GM12878 (cell line): ENCODE measurements at regions not wholly inside any gene's neighbourhood (a gene's known extent, or its start where the extent isn't known, plus 50 kb on each side); places are given as distances from the start of the nearest gene placed in this dataset.

Experiments used
- ATAC-seq: fragments of 200-7000 bp; cut with Tn5 transposase; 3 replicates; pipeline ENCODE4 v1.9.1; 2020; ENCODE audit warnings: mild to moderate bottlenecking, moderate library complexity
- BruUV-seq: library from RNA; stranded (reverse); fragments of 400-500 nt; replicated peaks from 2 replicates; lab custom pipeline; 2021; lab: Mats Ljungman, UMichigan
- CTCF ChIA-PET: fragments of 300-600 bp; sonication (Branson Sonifier 250); formaldehyde crosslinking; extraction: SDS; loops from one replicate; lab custom pipeline; 2021; ENCODE audit warnings: inconsistent platforms; lab: Yijun Ruan, JAX
- POLR2A ChIA-PET: fragments of 350-600 bp; formaldehyde crosslinking; extraction: SDS; loops from one replicate; lab custom pipeline; 2021; ENCODE audit warnings: inconsistent platforms; lab: Charles Lee
- RAD21 ChIA-PET: fragments of 300-600 bp; sonication (Branson Sonifier 250); formaldehyde crosslinking; loops from one replicate; lab custom pipeline; 2023; ENCODE audit warnings: antibody characterized with exemption; ENCODE audit not compliant: unreplicated experiment; lab: Charles Lee
- SMC1A ChIA-PET: fragments of 300-600 bp; sonication (Branson Sonifier 250); formaldehyde crosslinking; loops from one replicate; lab custom pipeline; 2023; ENCODE audit not compliant: unreplicated experiment, uncharacterized antibody; lab: Charles Lee
- DNase-seq: peaks from one replicate; pipeline ENCODE4 v3.0.0-alpha.2; 2011; ENCODE audit warnings: low read depth, low spot score
- FAIRE-seq: peaks from 3 replicates; lab custom pipeline; 2011; peaks lifted over from hg19 to GRCh38; lab: Jason Lieb, UNC
- H2AFZ ChIP-seq: 2 replicates; pipeline ENCODE4 v1.6.0; 2011; ENCODE audit warnings: low read depth, low read length, control low read depth; ENCODE audit not compliant: control insufficient read depth
- H3K27ac ChIP-seq: 2 replicates; pipeline ENCODE4 v1.5.1; 2011; ENCODE audit warnings: control low read depth; ENCODE audit not compliant: control insufficient read depth, insufficient read depth
- H3K27me3 ChIP-seq, 2 experiments: replicated peaks in 1 of 2; 2 replicates each; pipeline versions ENCODE4 v1.6.0 to v1.6.1; 2011; ENCODE audit warnings: low read length in 1 of 2; ENCODE audit not compliant: control insufficient read depth in 2 of 2, insufficient read depth in 2 of 2
- H3K36me3 ChIP-seq, 2 experiments: 2 replicates each; pipeline ENCODE4 v1.5.1; 2011; ENCODE audit warnings: low read length in 1 of 2; ENCODE audit not compliant: control insufficient read depth in 2 of 2, insufficient read depth in 2 of 2
- H3K4me1 ChIP-seq: 2 replicates; pipeline ENCODE4 v1.6.1; 2011; ENCODE audit warnings: mild to moderate bottlenecking, low read length, moderate library complexity, mixed read lengths; ENCODE audit not compliant: control insufficient read depth, insufficient read depth
- H3K4me2 ChIP-seq: 2 replicates; pipeline ENCODE4 v1.6.0; 2011; ENCODE audit warnings: control low read depth; ENCODE audit not compliant: control insufficient read depth, insufficient read depth
- H3K4me3 ChIP-seq: fragments of 200-600 bp; sonication (generic); 2 replicates; pipeline ENCODE4 v1.5.1; 2016
- H3K79me2 ChIP-seq: 2 replicates; pipeline ENCODE4 v1.6.0; 2011; ENCODE audit warnings: low read length; ENCODE audit not compliant: control insufficient read depth, insufficient read depth
- H3K9ac ChIP-seq: 2 replicates; pipeline ENCODE4 v1.8.0; 2011; ENCODE audit warnings: low read length, control low read depth, mixed read lengths; ENCODE audit not compliant: control insufficient read depth, insufficient read depth
- H3K9me3 ChIP-seq: replicated peaks from 3 replicates; pipeline ENCODE4 v1.5.1; 2011; ENCODE audit warnings: mild to moderate bottlenecking, low read length; ENCODE audit not compliant: control insufficient read depth, insufficient read depth
- H4K20me1 ChIP-seq: 2 replicates; pipeline ENCODE4 v1.6.0; 2011; ENCODE audit not compliant: control insufficient read depth, insufficient read depth
- BCL11A ChIP-seq: IDR thresholded peaks from 2 replicates; pipeline ENCODE4 v1.6.1; 2011; ENCODE audit warnings: low read depth, low read length
- CBX5 ChIP-seq: sonication (generic); IDR thresholded peaks from 2 replicates; pipeline ENCODE4 v1.6.1; 2016; ENCODE audit warnings: low read depth, moderate library complexity, mild to moderate bottlenecking, inconsistent platforms
- HDAC6 ChIP-seq: fragments of 200-600 bp; sonication (generic); IDR thresholded peaks from one replicate; pipeline ENCODE4 v1.8.0; 2017; ENCODE audit warnings: antibody characterized with exemption; ENCODE audit not compliant: unreplicated experiment
- KAT2A ChIP-seq: conservative IDR thresholded peaks from 2 replicates; pipeline ENCODE4 v1.6.1; 2011; ENCODE audit warnings: low read depth, low read length; ENCODE audit not compliant: control insufficient read depth
- MYB ChIP-seq: fragments of 150-350 bp; IDR thresholded peaks from 2 replicates; pipeline ENCODE4 v1.6.1; 2014; ENCODE audit warnings: mild to moderate bottlenecking, low read depth, low read length, borderline replicate concordance
- NBN ChIP-seq: fragments of 450-650 bp; IDR thresholded peaks from 2 replicates; pipeline ENCODE4 v1.6.1; 2016
- SRF ChIP-seq, 2 experiments: IDR thresholded peaks; 2 replicates each; pipeline ENCODE4 v1.6.1; 2011; ENCODE audit warnings: low read depth in 2 of 2, low read length in 2 of 2, mild to moderate bottlenecking in 1 of 2, moderate library complexity in 1 of 2
- WGBS: methylation state at CpG from one replicate; pipeline ENCODE4 v1.1.6; 2016; ENCODE audit warnings: low lambda C conversion rate; ENCODE audit not compliant: insufficient replicate concordance, insufficient coverage; ENCODE audit errors: missing lambda C conversion rate; 5-methylcytosine and 5-hydroxymethylcytosine counted together
- in situ Hi-C: fragments of 300-500 bp; cut with MboI; formaldehyde crosslinking; loops from 9 replicates; pipeline ENCODE4 v1.14.3; 2018; ENCODE audit warnings: mixed read lengths
- intact Hi-C: fragments of 100-400 bp; cut with micrococcal nuclease; formaldehyde crosslinking; loops from one replicate; pipeline ENCODE4 v1.14.2; 2022; ENCODE audit not compliant: unreplicated experiment
- TF ChIP-seq, protein P1 (sequence below): fragments of 450-650 bp; IDR thresholded peaks from 2 replicates; pipeline ENCODE4 v1.6.1; 2016; ENCODE audit warnings: mild to moderate bottlenecking, moderate library complexity, borderline replicate concordance
- TF ChIP-seq, protein P2 (sequence below): IDR thresholded peaks from 2 replicates; pipeline ENCODE4 v1.6.1; 2011; ENCODE audit warnings: borderline replicate concordance, low read depth, mild to moderate bottlenecking, moderate library complexity, mixed read lengths, low read length; ENCODE audit not compliant: insufficient read depth; ENCODE audit errors: extremely low read length
- TF ChIP-seq, protein P3 (sequence below): IDR thresholded peaks from 2 replicates; pipeline ENCODE4 v1.6.1; 2011; ENCODE audit warnings: borderline replicate concordance, low read depth, mild to moderate bottlenecking, moderate library complexity, low read length; ENCODE audit not compliant: insufficient read depth, poor library complexity, severe bottlenecking
- TF ChIP-seq, protein P4 (sequence below): fragments of 450-650 bp; IDR thresholded peaks from 2 replicates; pipeline ENCODE4 v1.6.1; 2017; ENCODE audit warnings: mild to moderate bottlenecking
- TF ChIP-seq, protein P5 (sequence below), 3 experiments: IDR thresholded peaks in 2 of 3; conservative IDR thresholded peaks in 1 of 3; 2 replicates each; pipeline ENCODE4 v1.5.1; 2011; ENCODE audit warnings: low read depth in 3 of 3, low read length in 3 of 3, mild to moderate bottlenecking in 3 of 3, control low read depth in 2 of 3, moderate library complexity in 2 of 3, inconsistent platforms in 1 of 3, mixed read lengths in 1 of 3; ENCODE audit not compliant: control insufficient read depth in 2 of 3, insufficient read depth in 1 of 3; ENCODE audit errors: extremely low read depth in 1 of 3

DNA sequence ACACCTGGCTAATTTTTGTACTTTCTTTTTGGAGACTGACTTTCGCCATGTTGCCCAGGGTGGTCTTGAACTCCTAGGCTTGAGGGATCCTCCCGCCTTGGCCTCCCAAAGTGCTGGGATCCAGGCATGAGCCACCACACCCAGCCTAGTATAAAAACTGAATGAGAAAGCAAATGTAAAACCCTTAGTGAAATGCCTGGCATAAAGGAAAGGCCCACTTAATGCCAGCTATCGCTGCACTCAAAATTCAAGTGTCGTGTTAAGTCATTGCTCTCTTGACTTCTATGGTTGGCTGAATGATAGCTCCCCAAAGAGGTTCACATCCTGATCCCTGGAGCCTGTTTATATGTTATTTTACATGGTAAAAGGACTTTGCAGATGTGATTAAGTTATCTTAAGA lies 54.4 kb upstream of the PNRC1 start (continued):
- TF ChIP-seq, protein P1, sequence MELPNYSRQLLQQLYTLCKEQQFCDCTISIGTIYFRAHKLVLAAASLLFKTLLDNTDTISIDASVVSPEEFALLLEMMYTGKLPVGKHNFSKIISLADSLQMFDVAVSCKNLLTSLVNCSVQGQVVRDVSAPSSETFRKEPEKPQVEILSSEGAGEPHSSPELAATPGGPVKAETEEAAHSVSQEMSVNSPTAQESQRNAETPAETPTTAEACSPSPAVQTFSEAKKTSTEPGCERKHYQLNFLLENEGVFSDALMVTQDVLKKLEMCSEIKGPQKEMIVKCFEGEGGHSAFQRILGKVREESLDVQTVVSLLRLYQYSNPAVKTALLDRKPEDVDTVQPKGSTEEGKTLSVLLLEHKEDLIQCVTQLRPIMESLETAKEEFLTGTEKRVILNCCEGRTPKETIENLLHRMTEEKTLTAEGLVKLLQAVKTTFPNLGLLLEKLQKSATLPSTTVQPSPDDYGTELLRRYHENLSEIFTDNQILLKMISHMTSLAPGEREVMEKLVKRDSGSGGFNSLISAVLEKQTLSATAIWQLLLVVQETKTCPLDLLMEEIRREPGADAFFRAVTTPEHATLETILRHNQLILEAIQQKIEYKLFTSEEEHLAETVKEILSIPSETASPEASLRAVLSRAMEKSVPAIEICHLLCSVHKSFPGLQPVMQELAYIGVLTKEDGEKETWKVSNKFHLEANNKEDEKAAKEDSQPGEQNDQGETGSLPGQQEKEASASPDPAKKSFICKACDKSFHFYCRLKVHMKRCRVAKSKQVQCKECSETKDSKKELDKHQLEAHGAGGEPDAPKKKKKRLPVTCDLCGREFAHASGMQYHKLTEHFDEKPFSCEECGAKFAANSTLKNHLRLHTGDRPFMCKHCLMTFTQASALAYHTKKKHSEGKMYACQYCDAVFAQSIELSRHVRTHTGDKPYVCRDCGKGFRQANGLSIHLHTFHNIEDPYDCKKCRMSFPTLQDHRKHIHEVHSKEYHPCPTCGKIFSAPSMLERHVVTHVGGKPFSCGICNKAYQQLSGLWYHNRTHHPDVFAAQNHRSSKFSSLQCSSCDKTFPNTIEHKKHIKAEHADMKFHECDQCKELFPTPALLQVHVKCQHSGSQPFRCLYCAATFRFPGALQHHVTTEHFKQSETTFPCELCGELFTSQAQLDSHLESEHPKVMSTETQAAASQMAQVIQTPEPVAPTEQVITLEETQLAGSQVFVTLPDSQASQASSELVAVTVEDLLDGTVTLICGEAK = no peak
- no peak for TF ChIP-seq BCL11A
- TF ChIP-seq, all 136 proteins: peak for 0

DNA sequence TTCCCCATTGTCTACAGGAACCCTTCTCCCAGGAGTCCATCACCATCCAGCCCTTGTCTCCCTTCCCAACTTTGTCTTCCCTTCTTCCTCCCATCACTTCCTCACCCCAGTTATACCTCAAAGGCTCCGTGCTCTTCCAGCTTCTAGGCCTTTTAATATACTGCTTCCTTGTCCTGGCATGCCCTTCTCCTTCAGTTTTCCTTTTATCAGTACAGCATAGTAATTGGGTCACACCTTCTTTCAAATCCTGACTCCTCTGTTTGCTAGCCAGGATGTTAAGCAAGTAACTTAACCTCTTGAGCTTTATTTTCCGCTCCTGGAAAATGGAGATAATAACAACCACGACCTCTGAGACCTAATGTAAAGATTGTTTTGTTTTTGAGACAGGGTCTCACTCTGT lies 54.9 kb upstream of the PNRC1 start:
- ChIA-PET CTCF (no interaction called here), POLR2A (no interaction called here), SMC1A (no interaction called here), RAD21 (no interaction called here)
- Histone ChIP-seq H3K4me3 (no peak overlapping the region), H2AFZ (no peak overlapping the region), H3K27ac (no peak overlapping the region), H4K20me1 (no peaks in the 10 kb centered on the region), H3K4me2 (no peak overlapping the region), H3K79me2 (no peaks in the 10 kb centered on the region), H3K27me3 (no peaks in the 10 kb centered on the region), H3K36me3 (no peaks in the 10 kb centered on the region), H3K4me1 (no peaks in the 10 kb centered on the region), H3K9me3 (no peaks in the 10 kb centered on the region), H3K9ac (no peak overlapping the region)
- BruUV-seq = no TSS peak
- 22% methylated on average over 3 of the region's 3 CpGs for WGBS
- ATAC-seq (no peak), DNase-seq (no peak), FAIRE-seq (no peak)
- intact Hi-C loops (no loop called here), in situ Hi-C loops (no loop called here)
- TF ChIP-seq HDAC6 = no peak
- TF ChIP-seq SRF (IDR thresholded peaks at IDR 0.05; ENCODE audit: low read depth in 2 of 2, low read length in 2 of 2) = no peak
- TF ChIP-seq, protein P2, sequence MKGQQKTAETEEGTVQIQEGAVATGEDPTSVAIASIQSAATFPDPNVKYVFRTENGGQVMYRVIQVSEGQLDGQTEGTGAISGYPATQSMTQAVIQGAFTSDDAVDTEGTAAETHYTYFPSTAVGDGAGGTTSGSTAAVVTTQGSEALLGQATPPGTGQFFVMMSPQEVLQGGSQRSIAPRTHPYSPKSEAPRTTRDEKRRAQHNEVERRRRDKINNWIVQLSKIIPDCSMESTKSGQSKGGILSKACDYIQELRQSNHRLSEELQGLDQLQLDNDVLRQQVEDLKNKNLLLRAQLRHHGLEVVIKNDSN = no peak
- TF ChIP-seq NBN = no peak
- TF ChIP-seq KAT2A = no peak
- TF ChIP-seq CBX5 = no peak
- TF ChIP-seq, protein P3, sequence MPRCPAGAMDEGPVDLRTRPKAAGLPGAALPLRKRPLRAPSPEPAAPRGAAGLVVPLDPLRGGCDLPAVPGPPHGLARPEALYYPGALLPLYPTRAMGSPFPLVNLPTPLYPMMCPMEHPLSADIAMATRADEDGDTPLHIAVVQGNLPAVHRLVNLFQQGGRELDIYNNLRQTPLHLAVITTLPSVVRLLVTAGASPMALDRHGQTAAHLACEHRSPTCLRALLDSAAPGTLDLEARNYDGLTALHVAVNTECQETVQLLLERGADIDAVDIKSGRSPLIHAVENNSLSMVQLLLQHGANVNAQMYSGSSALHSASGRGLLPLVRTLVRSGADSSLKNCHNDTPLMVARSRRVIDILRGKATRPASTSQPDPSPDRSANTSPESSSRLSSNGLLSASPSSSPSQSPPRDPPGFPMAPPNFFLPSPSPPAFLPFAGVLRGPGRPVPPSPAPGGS = no peak
- TF ChIP-seq, protein P4, sequence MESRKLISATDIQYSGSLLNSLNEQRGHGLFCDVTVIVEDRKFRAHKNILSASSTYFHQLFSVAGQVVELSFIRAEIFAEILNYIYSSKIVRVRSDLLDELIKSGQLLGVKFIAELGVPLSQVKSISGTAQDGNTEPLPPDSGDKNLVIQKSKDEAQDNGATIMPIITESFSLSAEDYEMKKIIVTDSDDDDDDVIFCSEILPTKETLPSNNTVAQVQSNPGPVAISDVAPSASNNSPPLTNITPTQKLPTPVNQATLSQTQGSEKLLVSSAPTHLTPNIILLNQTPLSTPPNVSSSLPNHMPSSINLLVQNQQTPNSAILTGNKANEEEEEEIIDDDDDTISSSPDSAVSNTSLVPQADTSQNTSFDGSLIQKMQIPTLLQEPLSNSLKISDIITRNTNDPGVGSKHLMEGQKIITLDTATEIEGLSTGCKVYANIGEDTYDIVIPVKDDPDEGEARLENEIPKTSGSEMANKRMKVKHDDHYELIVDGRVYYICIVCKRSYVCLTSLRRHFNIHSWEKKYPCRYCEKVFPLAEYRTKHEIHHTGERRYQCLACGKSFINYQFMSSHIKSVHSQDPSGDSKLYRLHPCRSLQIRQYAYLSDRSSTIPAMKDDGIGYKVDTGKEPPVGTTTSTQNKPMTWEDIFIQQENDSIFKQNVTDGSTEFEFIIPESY = no peak
- TF ChIP-seq, protein P5, sequence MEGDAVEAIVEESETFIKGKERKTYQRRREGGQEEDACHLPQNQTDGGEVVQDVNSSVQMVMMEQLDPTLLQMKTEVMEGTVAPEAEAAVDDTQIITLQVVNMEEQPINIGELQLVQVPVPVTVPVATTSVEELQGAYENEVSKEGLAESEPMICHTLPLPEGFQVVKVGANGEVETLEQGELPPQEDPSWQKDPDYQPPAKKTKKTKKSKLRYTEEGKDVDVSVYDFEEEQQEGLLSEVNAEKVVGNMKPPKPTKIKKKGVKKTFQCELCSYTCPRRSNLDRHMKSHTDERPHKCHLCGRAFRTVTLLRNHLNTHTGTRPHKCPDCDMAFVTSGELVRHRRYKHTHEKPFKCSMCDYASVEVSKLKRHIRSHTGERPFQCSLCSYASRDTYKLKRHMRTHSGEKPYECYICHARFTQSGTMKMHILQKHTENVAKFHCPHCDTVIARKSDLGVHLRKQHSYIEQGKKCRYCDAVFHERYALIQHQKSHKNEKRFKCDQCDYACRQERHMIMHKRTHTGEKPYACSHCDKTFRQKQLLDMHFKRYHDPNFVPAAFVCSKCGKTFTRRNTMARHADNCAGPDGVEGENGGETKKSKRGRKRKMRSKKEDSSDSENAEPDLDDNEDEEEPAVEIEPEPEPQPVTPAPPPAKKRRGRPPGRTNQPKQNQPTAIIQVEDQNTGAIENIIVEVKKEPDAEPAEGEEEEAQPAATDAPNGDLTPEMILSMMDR (IDR thresholded peaks at IDR 0.05 in 2 of 3, conservative IDR thresholded peaks at IDR 0.05 in 1 of 3; ENCODE audit: control insufficient read depth in 2 of 3, extremely low read depth in 1 of 3, insufficient read depth in 1 of 3, low read depth in 3 of 3, low read length in 3 of 3) = no peak
- TF ChIP-seq MYB = no peak
